GM12872 (cell line): ENCODE measurements at regions not wholly inside any gene's neighbourhood (a gene's known extent, or its start where the extent isn't known, plus 50 kb on each side); places are given as distances from the start of the nearest gene placed in this dataset.

Experiments used
- TF ChIP-seq, protein P1 (sequence below): IDR thresholded peaks from 3 replicates; pipeline ENCODE4 v1.5.1; 2011; ENCODE audit warnings: low read depth, mild to moderate bottlenecking, low read length, moderate library complexity; ENCODE audit not compliant: insufficient read depth

DNA sequence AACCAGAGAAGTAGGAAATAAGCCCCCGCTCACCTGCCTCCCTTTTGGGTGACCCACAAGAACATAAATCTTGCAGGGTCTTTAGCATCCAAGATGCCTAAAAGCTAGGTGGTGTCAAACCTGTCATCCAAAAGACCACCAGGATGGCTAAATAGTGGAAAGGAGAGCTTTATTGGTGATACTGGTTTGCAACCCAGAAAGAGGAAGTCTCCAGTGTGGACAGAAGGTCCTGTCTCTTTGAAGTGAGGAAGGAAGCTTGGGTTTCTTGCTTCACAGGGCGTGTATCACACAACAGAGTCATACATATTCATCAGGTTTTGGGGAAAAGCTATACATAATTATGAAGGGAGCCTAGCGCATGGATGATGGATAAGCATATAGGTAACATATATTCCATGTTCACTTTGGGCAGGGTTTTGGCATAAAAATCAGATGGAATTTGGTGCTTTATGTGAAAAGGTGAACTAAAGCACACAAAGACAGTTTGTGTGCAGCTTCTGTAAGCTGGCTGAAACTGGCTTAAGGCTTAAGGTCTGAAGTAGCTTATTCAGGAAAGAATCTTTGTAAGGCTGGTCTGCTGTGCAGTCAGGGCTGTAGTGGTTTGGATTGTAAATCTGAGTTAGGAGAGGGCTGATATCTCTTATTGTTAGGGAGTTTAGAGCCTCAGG lies 68.4 kb upstream of the EPCAM start:
- TF ChIP-seq, protein P1, sequence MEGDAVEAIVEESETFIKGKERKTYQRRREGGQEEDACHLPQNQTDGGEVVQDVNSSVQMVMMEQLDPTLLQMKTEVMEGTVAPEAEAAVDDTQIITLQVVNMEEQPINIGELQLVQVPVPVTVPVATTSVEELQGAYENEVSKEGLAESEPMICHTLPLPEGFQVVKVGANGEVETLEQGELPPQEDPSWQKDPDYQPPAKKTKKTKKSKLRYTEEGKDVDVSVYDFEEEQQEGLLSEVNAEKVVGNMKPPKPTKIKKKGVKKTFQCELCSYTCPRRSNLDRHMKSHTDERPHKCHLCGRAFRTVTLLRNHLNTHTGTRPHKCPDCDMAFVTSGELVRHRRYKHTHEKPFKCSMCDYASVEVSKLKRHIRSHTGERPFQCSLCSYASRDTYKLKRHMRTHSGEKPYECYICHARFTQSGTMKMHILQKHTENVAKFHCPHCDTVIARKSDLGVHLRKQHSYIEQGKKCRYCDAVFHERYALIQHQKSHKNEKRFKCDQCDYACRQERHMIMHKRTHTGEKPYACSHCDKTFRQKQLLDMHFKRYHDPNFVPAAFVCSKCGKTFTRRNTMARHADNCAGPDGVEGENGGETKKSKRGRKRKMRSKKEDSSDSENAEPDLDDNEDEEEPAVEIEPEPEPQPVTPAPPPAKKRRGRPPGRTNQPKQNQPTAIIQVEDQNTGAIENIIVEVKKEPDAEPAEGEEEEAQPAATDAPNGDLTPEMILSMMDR: no peak

DNA sequence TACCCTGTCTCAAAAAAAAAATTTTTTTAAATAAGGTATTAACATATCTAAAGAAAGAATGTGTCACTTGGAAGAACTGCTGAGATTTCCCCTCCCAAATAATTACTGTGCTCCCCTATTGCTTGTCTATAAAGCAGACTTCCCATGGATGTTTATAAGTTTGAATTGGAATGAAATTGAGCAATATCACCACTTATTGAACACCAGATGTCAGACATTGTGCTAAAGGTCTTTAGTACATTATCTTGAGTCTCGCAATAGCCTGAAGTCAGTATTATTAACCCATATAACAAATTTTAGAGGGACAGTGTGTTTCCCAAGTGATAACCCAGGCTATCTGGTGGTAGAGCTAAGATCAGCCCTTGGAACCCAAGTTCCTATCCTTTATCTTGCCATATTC lies 69.0 kb upstream of the EPCAM start:
- TF ChIP-seq, protein P1: no peak

DNA sequence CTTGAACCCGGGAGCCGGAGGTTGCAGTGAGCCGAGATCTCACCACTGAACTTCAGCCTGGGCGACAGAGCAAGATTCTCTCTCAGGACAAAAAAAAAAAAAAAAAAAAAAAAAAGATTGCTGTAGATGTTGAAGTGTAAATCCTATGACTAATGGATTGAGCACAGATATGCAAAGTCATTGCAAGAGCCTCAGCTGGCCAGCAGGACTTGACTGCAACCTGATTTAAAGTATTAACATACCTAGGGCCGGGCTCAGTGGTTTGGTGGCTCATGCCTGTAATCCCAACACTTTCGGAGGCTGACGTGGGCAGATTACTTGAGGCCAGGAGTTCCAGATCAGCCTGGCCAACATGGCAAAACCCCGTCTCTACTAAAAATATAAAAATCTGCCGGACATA lies 69.6 kb upstream of the EPCAM start:
- TF ChIP-seq, protein P1: no peak

DNA sequence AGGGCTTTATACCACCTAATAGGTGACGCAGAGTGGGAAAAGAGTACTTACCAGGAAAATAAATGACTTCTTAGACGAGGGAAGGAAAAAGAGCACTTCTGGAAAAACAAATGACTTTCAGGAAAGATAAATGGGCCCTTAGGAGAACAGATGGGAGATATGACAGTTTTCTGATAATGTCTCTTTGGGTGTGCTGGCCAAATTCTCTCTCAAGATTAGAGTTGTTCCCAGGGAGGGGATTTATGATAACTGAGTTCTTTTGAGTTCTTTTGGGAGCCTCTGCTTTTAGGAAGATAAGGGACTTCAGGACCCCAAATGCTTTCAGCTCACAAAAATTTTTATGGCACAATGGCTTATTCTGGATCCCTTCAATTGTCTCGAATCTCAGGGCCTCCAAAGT lies 70.3 kb upstream of the EPCAM start:
- TF ChIP-seq, protein P1: no peak

DNA sequence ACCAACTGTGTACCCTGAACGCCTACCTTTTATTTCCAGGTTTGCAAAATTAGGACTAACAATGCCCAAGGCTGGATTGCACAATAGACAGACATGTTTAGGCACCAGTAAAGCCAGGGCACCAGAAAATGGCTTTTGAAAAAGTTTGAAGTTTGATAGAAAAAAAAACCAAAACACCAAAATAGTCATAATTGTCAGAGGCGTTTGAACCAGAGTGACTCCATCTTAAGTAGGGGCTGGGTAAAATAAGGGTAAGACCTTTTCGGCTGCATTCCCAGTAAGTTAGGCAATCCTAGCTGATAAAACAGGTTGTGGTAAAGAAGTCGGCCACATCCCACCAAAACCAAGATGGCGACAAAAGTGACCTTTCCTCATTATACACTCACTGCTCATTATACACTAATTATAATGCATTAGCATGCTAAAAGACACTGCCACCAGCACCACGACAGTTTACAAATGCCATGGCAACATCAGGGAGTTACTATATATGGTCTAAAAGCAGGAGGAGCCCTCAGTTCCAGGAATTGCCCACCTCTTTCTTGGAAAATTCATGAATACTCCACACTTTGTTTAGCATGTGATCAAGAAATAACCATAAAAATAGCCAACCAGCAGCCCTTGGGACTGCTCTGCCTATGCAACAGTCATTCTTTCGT lies 71.2 kb upstream of the EPCAM start:
- TF ChIP-seq, protein P1: no peak

DNA sequence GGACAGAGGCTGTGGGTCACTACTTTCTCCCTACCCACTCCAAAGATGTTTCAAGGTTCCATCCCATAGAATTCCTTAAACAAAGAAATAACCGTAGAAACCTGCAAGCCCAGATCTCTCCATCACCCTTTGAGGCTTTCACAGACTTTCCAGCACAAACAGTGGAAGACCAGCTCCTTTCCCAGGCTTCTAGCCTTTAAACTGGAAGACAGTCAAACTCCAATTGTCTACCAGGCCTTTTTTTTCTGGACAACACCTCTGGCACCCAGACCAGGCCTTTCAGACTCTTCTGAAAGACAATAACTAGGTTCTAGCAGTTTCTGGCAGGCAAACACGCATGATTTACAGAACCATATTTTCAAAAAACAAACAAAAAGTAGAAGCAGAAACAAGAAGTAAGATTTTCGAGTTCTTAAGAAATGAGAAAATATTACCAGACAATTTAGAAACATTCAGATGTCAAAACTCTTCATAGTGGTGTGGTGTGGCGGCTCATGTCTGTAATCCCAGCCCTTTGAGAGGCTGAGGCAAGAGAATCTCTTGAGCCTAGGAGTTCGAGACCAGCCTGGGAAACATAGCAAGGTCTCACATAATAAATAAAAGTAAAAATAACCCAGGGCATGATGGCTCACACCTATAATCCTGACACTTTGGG lies 73.0 kb upstream of the EPCAM start:
- TF ChIP-seq, protein P1: no peak

DNA sequence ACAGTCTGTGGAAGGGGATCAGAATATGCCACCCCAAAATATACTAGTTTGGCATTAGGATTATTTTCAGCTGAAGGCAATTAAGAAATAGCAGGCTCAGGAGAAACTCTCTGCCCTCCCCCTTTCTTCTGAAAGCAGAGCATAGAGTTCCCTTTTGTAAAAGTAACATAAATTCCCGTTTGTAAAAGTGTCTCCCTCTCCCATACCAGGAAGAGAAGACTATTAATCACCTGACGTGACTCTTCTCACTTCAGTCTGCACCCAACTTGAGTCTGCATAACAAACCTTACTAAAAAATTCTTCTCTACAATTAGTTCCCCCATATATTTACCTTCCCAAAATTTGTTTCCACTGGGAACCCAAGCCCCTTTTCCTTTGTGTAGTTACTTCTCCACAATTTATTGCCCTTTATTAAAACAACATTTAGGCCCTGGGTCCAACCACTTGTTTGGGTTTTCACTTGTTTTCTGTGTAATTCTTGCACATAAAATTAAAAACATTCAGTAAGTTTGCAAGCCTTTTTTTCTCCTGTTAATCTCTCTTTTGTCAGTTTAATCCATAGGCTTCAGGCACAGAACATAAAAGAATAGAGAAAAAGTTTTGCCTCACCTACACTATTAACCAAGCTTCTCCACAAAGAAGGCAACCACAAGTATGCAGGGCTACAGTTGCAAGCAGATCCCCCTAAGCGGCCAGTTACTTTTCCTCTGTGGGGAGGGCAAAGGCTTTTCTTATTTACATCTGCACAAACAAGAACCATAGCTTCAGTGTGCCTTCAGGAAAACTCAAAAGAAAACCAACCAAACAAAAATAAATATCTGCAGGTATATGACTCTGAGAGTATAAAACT lies 73.8 kb upstream of the EPCAM start:
- TF ChIP-seq, protein P1: no peak
